K562 (cell line): ENCODE measurements at regions not wholly inside any gene's neighbourhood (a gene's known extent, or its start where the extent isn't known, plus 50 kb on each side); places are given as distances from the start of the nearest gene placed in this dataset.

ENCODE experiments used
- ATAC-seq: fragments of 200-7000 bp; cut with Tn5 transposase; 3 replicates; pipeline ENCODE4 v1.9.1; 2020; ENCODE audit warnings: moderate library complexity
- BruUV-seq: library from RNA; stranded (reverse); fragments of 400-500 nt; replicated peaks from 2 replicates; lab custom pipeline; 2021; lab: Mats Ljungman, UMichigan
- CTCF ChIA-PET: fragments of 300-600 bp; formaldehyde crosslinking; extraction: SDS; loops from one replicate; lab custom pipeline; 2021; ENCODE audit warnings: low intra/inter-chr PET ratio; lab: Yijun Ruan, JAX
- POLR2A ChIA-PET: fragments of 300-600, 350-650 bp; sonication (Branson Sonifier 250); formaldehyde crosslinking; extraction: SDS; loops from one replicate; lab custom pipeline; 2021; ENCODE audit warnings: antibody characterized with exemption, inconsistent platforms; lab: Yijun Ruan, JAX
- DNase-seq, 4 experiments: peaks; one replicate each; pipeline versions ENCODE4 v3.0.0 to v3.0.0-alpha.2; 2011 to 2018; ENCODE audit warnings: low spot score in 3 of 4, mixed read lengths in 3 of 4; ENCODE audit errors: extremely low read depth in 1 of 4
- FAIRE-seq: peaks from 2 replicates; lab custom pipeline; 2011; peaks lifted over from hg19 to GRCh38; lab: Jason Lieb, UNC
- H2AFZ ChIP-seq: 2 replicates; pipeline ENCODE4 v1.6.0; 2011; ENCODE audit warnings: low read depth, low read length, control low read depth, inconsistent platforms
- H3K27ac ChIP-seq: fragments of 200-600 bp; 3 replicates; pipeline ENCODE4 v1.8.0; 2011; ENCODE audit warnings: low read depth, mild to moderate bottlenecking, control low read depth, inconsistent platforms, low read length, moderate library complexity, mixed read lengths; ENCODE audit errors: extremely low read depth
- H3K27me3 ChIP-seq, 2 experiments: fragments of 300-600 bp in 1 of 2; 2 replicates in 1 of 2; 3 replicates in 1 of 2; pipeline versions ENCODE4 v1.6.0 to v1.8.0; 2011; ENCODE audit warnings: inconsistent platforms in 2 of 2, low read length in 2 of 2, mild to moderate bottlenecking in 1 of 2, mixed read lengths in 1 of 2, moderate library complexity in 1 of 2; ENCODE audit not compliant: control insufficient read depth in 2 of 2, insufficient read depth in 2 of 2
- H3K36me3 ChIP-seq: fragments of 300-600 bp; 3 replicates; pipeline ENCODE4 v1.8.0; 2011; ENCODE audit warnings: mild to moderate bottlenecking, low read length, inconsistent platforms; ENCODE audit not compliant: control insufficient read depth, insufficient read depth
- H3K4me1 ChIP-seq, 2 experiments: fragments of 200-600 bp in 1 of 2; replicated peaks in 1 of 2; 2 replicates in 1 of 2; 3 replicates in 1 of 2; pipeline versions ENCODE4 v1.5.1 to v1.8.0; 2011; ENCODE audit warnings: inconsistent platforms in 2 of 2, low read length in 2 of 2, mild to moderate bottlenecking in 1 of 2, mixed read lengths in 1 of 2, moderate library complexity in 1 of 2; ENCODE audit not compliant: control insufficient read depth in 2 of 2, insufficient read depth in 2 of 2
- H3K4me2 ChIP-seq: 2 replicates; pipeline ENCODE4 v1.6.1; 2011; ENCODE audit warnings: low read length, control low read depth, inconsistent platforms, mixed read lengths; ENCODE audit not compliant: insufficient read depth
- H3K4me3 ChIP-seq: fragments of 200-600 bp; sonication (generic), shearing (Covaris generic); 2 replicates; pipeline ENCODE4 v1.5.1; 2016; ENCODE audit warnings: control low read depth, inconsistent platforms
- H3K79me2 ChIP-seq: fragments of 200-600 bp; 3 replicates; pipeline ENCODE4 v1.8.0; 2011; ENCODE audit warnings: low read length, inconsistent platforms; ENCODE audit not compliant: control insufficient read depth, insufficient read depth
- H3K9ac ChIP-seq, 2 experiments: 2 replicates each; pipeline versions ENCODE4 v1.6.0 to v1.6.1; 2011; ENCODE audit warnings: low read depth in 2 of 2, low read length in 2 of 2, control low read depth in 1 of 2, inconsistent platforms in 1 of 2, mild to moderate bottlenecking in 1 of 2, mixed read lengths in 1 of 2; ENCODE audit not compliant: insufficient read depth in 1 of 2
- H3K9me1 ChIP-seq: one replicate; pipeline ENCODE4 v1.6.0; 2011; ENCODE audit warnings: inconsistent platforms, mild to moderate bottlenecking, low read length, moderate library complexity; ENCODE audit not compliant: control insufficient read depth, insufficient read depth
- H3K9me3 ChIP-seq: replicated peaks from 2 replicates; pipeline ENCODE4 v1.5.1; 2011; ENCODE audit warnings: low read depth, low read length, inconsistent platforms; ENCODE audit not compliant: control insufficient read depth, insufficient read depth
- H4K20me1 ChIP-seq: replicated peaks from 2 replicates; pipeline ENCODE4 v1.6.1; 2011; ENCODE audit warnings: low read length, inconsistent platforms, mixed read lengths; ENCODE audit not compliant: control insufficient read depth, insufficient read depth
- CBX3 ChIP-seq, 2 experiments: IDR thresholded peaks; 1 replicate in 1 of 2; 2 replicates in 1 of 2; pipeline ENCODE4 v1.6.1; 2012; ENCODE audit warnings: inconsistent platforms in 2 of 2, low read length in 2 of 2, borderline replicate concordance in 1 of 2, control low read depth in 1 of 2
- CTCFL ChIP-seq: IDR thresholded peaks from 2 replicates; pipeline ENCODE4 v1.6.1; 2011; ENCODE audit warnings: borderline replicate concordance, low read depth, mild to moderate bottlenecking, moderate library complexity, low read length; ENCODE audit not compliant: insufficient read depth, poor library complexity, severe bottlenecking
- LARP7 ChIP-seq: fragments of 450-650 bp; IDR thresholded peaks from 2 replicates; pipeline ENCODE4 v1.6.1; 2016
- POU5F1 ChIP-seq: fragments of 150-350 bp; IDR thresholded peaks from 2 replicates; pipeline ENCODE4 v1.6.1; 2014; ENCODE audit warnings: borderline replicate concordance, low read length, low read depth, mild to moderate bottlenecking; ENCODE audit not compliant: partially characterized antibody
- PRPF4 ChIP-seq: fragments of 200-400 bp; formaldehyde crosslinking; IDR thresholded peaks from one replicate; pipeline ENCODE4 v1.6.1; 2017; ENCODE audit warnings: low read length, low read depth, mild to moderate bottlenecking; ENCODE audit not compliant: insufficient read depth, poor library complexity, severe bottlenecking
- SREBF2 ChIP-seq: sonication (generic); formaldehyde crosslinking; IDR thresholded peaks from 2 replicates; pipeline ENCODE4 v1.4.0; 2020; ENCODE audit warnings: mild to moderate bottlenecking, missing genetic modification reagents
- TSHZ1 ChIP-seq: fragments of 250-450 bp; sonication (Bioruptor Pico); IDR thresholded peaks from 2 replicates; pipeline ENCODE4 v1.4.0; 2020; ENCODE audit warnings: mild to moderate bottlenecking, moderate library complexity
- ZKSCAN1 ChIP-seq: fragments of 150-350 bp; IDR thresholded peaks from 2 replicates; pipeline ENCODE4 v1.6.1; 2016; ENCODE audit warnings: low read depth, low read length
- ZKSCAN8 ChIP-seq: fragments of 200-800 bp; sonication (Bioruptor generic); IDR thresholded peaks from 2 replicates; pipeline ENCODE4 v1.6.1; 2016; ENCODE audit warnings: missing genetic modification characterization, missing compliant biosample characterization
- WGBS: fragments of 100-300 bp; shearing (Covaris generic); methylation state at CpG from one replicate; pipeline ENCODE4 v1.1.6; 2016; ENCODE audit warnings: low coverage, mixed read lengths; ENCODE audit not compliant: insufficient coverage; ENCODE audit errors: missing lambda C conversion rate; 5-methylcytosine and 5-hydroxymethylcytosine counted together
- in situ Hi-C: fragments of 300-500 bp; cut with MboI; formaldehyde crosslinking; loops from 4 replicates; pipeline ENCODE4 v1.15.0; 2018; ENCODE audit warnings: inconsistent platforms, mixed read lengths
- intact Hi-C: fragments of 100-400 bp; cut with micrococcal nuclease; formaldehyde crosslinking; loops from 2 replicates; pipeline ENCODE4 v1.14.2; 2022

- H3K27me3 ChIP-seq, result no peaks in the 10 kb centered on the region
- H3K36me3 ChIP-seq, result no peaks in the 10 kb centered on the region
- H3K4me3 ChIP-seq, result no peak overlapping the region
- BruUV-seq, result no TSS peak
- no peaks in the 10 kb centered on the region for H4K20me1 ChIP-seq
- 3% methylated on average over 2 of the region's 2 CpGs for WGBS
- no peaks in the 10 kb centered on the region for H3K4me1 ChIP-seq
- intact Hi-C loops, result no loop called here
- no peaks in the 10 kb centered on the region for H3K9me1 ChIP-seq
- H2AFZ ChIP-seq, result no peak overlapping the region
- H3K27ac ChIP-seq, result no peak overlapping the region
- H3K9me3 ChIP-seq, result no peaks in the 10 kb centered on the region; the same call in 1 of the 2 replicates
- H3K79me2 ChIP-seq, result no peaks in the 10 kb centered on the region
- FAIRE-seq (no peak), ATAC-seq (no peak), DNase-seq (no peak)
- H3K9ac ChIP-seq, result no peak overlapping the region
- H3K4me2 ChIP-seq, result no peak overlapping the region
- no peak for TF ChIP-seq TSHZ1 (CRISPR knock-in tag)
- TF ChIP-seq ZKSCAN8 (CRISPR knock-in tag), result no peak
- no peak for TF ChIP-seq CBX3 (IDR thresholded peaks at IDR 0.05; ENCODE audit: borderline replicate concordance in 1 of 2, low read length in 2 of 2)
- TF ChIP-seq ZKSCAN1, result no peak
- TF ChIP-seq LARP7, result no peak
- no peak for TF ChIP-seq SREBF2
- no peak for TF ChIP-seq PRPF4
- no peak for TF ChIP-seq CTCFL
- no peak for TF ChIP-seq POU5F1
- in situ Hi-C loops, result no loop called here
- ChIA-PET CTCF (no interaction called here), POLR2A (no interaction called here)
These were observed 145.4 kb upstream of the PIK3C3 start for GRCh38 chr18:41809652-41810051.
